SK-N-SH (cell line): ENCODE measurements at regions not wholly inside any gene's neighbourhood (a gene's known extent, or its start where the extent isn't known, plus 50 kb on each side); places are given as distances from the start of the nearest gene placed in this dataset.

Experiments
- CTCF ChIA-PET: fragments of 300-600, 350-600 bp; formaldehyde crosslinking; extraction: SDS; loops from one replicate; lab custom pipeline; 2021; lab: Yijun Ruan, JAX
- POLR2A ChIA-PET: fragments of 350-600 bp; sonication (Branson Sonifier 250); formaldehyde crosslinking; extraction: SDS; loops from one replicate; lab custom pipeline; 2020; ENCODE audit warnings: antibody characterized with exemption, inconsistent platforms; lab: Yijun Ruan, JAX
- DNase-seq: peaks from one replicate; pipeline ENCODE4 v3.0.0; 2012
- H2AFZ ChIP-seq: fragments of 200-600 bp; sonication (generic); 2 replicates; pipeline ENCODE4 v1.8.1; 2016; ENCODE audit warnings: antibody characterized with exemption, mild to moderate bottlenecking, low read depth
- H3F3A ChIP-seq: fragments of 200-600 bp; sonication (generic); replicated peaks from 2 replicates; pipeline ENCODE3; 2016; ENCODE audit warnings: antibody characterized with exemption, mild to moderate bottlenecking; ENCODE audit not compliant: insufficient read depth
- H3K27ac ChIP-seq, 2 experiments: fragments of 200-500 bp in 1 of 2; fragments of 200-600 bp in 1 of 2; sonication (Bioruptor generic) in 1 of 2; sonication (generic), shearing (Covaris generic) in 1 of 2; 2 replicates each; pipeline versions ENCODE4 v1.5.1 to v1.6.1; 2014 to 2016; ENCODE audit warnings: low read depth in 2 of 2, inconsistent platforms in 1 of 2, low read length in 1 of 2, mild to moderate bottlenecking in 1 of 2, mixed read lengths in 1 of 2
- H3K27me3 ChIP-seq: fragments of 200-600 bp; sonication (generic), shearing (Covaris generic); 2 replicates; pipeline ENCODE4 v1.6.1; 2016; ENCODE audit warnings: mixed run types; ENCODE audit not compliant: insufficient read depth
- H3K36me3 ChIP-seq, 2 experiments: fragments of 200-500 bp in 1 of 2; fragments of 200-600 bp in 1 of 2; sonication (Bioruptor generic) in 1 of 2; sonication (generic) in 1 of 2; replicated peaks in 1 of 2; 2 replicates each; pipeline versions ENCODE3 to v1.5.1; 2014 to 2016; ENCODE audit warnings: low read length in 1 of 2, mild to moderate bottlenecking in 1 of 2; ENCODE audit not compliant: insufficient read depth in 2 of 2, control insufficient read depth in 1 of 2
- H3K4me1 ChIP-seq, 2 experiments: fragments of 200-500 bp in 1 of 2; fragments of 200-600 bp in 1 of 2; sonication (Bioruptor generic) in 1 of 2; sonication (generic), shearing (Covaris generic) in 1 of 2; 2 replicates each; pipeline versions ENCODE4 v1.5.1 to v1.6.1; 2014 to 2016; ENCODE audit warnings: low read depth in 1 of 2, low read length in 1 of 2, mixed run types in 1 of 2; ENCODE audit not compliant: insufficient read depth in 2 of 2, control insufficient read depth in 1 of 2
- H3K4me2 ChIP-seq: fragments of 200-600 bp; sonication (generic), shearing (Covaris generic); 2 replicates; pipeline ENCODE4 v1.6.1; 2017; ENCODE audit warnings: mixed run types
- H3K4me3 ChIP-seq, 2 experiments: fragments of 200-500 bp in 1 of 2; fragments of 200-600 bp in 1 of 2; sonication (Bioruptor generic) in 1 of 2; sonication (generic), shearing (Covaris generic) in 1 of 2; 2 replicates each; pipeline versions ENCODE4 v1.5.1 to v1.8.1; 2014 to 2016; ENCODE audit warnings: low read depth in 2 of 2, inconsistent platforms in 1 of 2, low read length in 1 of 2, mild to moderate bottlenecking in 1 of 2, mixed read lengths in 1 of 2, moderate library complexity in 1 of 2
- H3K79me2 ChIP-seq: fragments of 200-600 bp; sonication (generic); 2 replicates; pipeline ENCODE4 v1.8.1; 2017; ENCODE audit warnings: mild to moderate bottlenecking; ENCODE audit not compliant: insufficient read depth
- H3K9ac ChIP-seq: fragments of 200-600 bp; sonication (generic); 2 replicates; pipeline ENCODE4 v1.6.1; 2017; ENCODE audit warnings: mixed run types
- H3K9me2 ChIP-seq: fragments of 200-600 bp; sonication (generic); 2 replicates; pipeline ENCODE4 v1.6.1; 2017; ENCODE audit warnings: mixed run types
- H3K9me3 ChIP-seq: fragments of 200-600 bp; sonication (generic); 2 replicates; pipeline ENCODE4 v1.6.1; 2017; ENCODE audit warnings: mixed run types, mild to moderate bottlenecking, moderate library complexity
- H4K20me1 ChIP-seq: fragments of 200-600 bp; sonication (generic); 2 replicates; pipeline ENCODE4 v1.6.1; 2017; ENCODE audit warnings: mild to moderate bottlenecking, mixed run types; ENCODE audit not compliant: insufficient read depth
- FOSL2 ChIP-seq: IDR thresholded peaks from 2 replicates; pipeline ENCODE4 v1.4.0; 2012; ENCODE audit warnings: low read depth, mild to moderate bottlenecking, moderate library complexity, borderline replicate concordance
- FOXM1 ChIP-seq: IDR thresholded peaks from 2 replicates; pipeline ENCODE4 v1.4.0; 2012; ENCODE audit warnings: low read depth, mild to moderate bottlenecking
- GABPA ChIP-seq: IDR thresholded peaks from 2 replicates; pipeline ENCODE4 v1.4.0; 2012; ENCODE audit warnings: low read depth, mild to moderate bottlenecking
- POLR2AphosphoS5 ChIP-seq: IDR thresholded peaks from 2 replicates; pipeline ENCODE4 v1.6.1; 2012; ENCODE audit warnings: low read depth, low read length
- RCOR1 ChIP-seq: fragments of 150-350 bp; IDR thresholded peaks from 2 replicates; pipeline ENCODE4 v1.6.1; 2017; ENCODE audit warnings: antibody characterized with exemption, low read length
- RFX5 ChIP-seq: IDR thresholded peaks from 2 replicates; pipeline ENCODE4 v1.6.1; 2012; ENCODE audit warnings: mild to moderate bottlenecking, improper control_type of control experiment, low read length
- SIN3A ChIP-seq: IDR thresholded peaks from 2 replicates; pipeline ENCODE4 v1.6.1; 2012; ENCODE audit warnings: low read depth, mild to moderate bottlenecking, low read length, moderate library complexity, borderline replicate concordance
- YY1 ChIP-seq: IDR thresholded peaks from 2 replicates; pipeline ENCODE4 v1.4.0; 2012; ENCODE audit warnings: low read depth, mild to moderate bottlenecking
- WGBS: methylation state at CpG from one replicate; pipeline ENCODE4 v1.1.6; 2017; ENCODE audit warnings: low lambda C conversion rate; 5-methylcytosine and 5-hydroxymethylcytosine counted together
- TF ChIP-seq, protein P1 (sequence below): IDR thresholded peaks from 2 replicates; pipeline ENCODE4; 2012
- TF ChIP-seq, protein P2 (sequence below): fragments of 200-600 bp; sonication (generic); IDR thresholded peaks from 2 replicates; pipeline ENCODE4 v1.6.1; 2017; ENCODE audit warnings: antibody characterized with exemption, mild to moderate bottlenecking, moderate library complexity
- TF ChIP-seq, protein P3 (sequence below): IDR thresholded peaks from 2 replicates; pipeline ENCODE4 v1.4.0; 2012; ENCODE audit warnings: low read depth
- TF ChIP-seq, protein P4 (sequence below): fragments of 150-350 bp; IDR thresholded peaks from 2 replicates; pipeline ENCODE4 v1.6.1; 2017; ENCODE audit warnings: antibody characterized with exemption, low read length, low read depth, borderline replicate concordance

DNA sequence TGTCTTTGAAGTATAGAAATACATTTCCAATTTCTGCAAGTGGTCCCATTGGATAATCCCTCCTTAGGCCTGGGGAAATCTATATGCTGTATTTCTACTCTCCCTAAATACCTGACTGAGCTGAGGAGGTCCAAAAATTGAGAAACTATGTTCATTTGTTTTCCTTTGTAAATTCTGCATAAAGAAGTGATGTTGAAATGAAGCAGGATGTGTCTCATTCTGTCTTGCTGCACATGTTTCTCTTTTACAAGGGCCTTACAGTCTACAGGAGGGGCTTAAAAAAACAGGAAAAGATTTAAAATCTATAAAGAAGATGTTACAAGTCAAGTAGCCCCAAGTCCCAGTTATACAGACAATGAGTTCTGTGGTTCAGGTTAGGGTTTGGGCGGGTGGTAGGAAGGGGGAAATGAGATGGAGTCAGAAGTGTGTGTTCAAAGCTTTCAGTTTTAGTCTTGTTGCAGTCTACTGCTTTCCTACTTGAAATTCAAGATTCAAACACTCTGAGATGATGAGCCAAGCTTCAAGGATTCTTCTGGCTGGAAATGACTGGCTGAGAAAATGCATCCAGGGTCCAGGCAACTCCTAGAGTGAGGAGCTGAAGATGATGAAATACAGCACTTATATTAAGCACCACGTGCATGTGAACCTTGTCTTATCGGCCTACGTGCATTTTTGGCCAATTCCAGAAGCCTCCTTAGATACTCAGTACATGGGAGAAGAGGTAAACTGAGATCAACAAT, 146.3 kb upstream of the CELF4 start (continued):
- no peak for TF ChIP-seq YY1
- no peak for TF ChIP-seq FOXM1
- no peak for TF ChIP-seq POLR2AphosphoS5
- TF ChIP-seq, protein P1, sequence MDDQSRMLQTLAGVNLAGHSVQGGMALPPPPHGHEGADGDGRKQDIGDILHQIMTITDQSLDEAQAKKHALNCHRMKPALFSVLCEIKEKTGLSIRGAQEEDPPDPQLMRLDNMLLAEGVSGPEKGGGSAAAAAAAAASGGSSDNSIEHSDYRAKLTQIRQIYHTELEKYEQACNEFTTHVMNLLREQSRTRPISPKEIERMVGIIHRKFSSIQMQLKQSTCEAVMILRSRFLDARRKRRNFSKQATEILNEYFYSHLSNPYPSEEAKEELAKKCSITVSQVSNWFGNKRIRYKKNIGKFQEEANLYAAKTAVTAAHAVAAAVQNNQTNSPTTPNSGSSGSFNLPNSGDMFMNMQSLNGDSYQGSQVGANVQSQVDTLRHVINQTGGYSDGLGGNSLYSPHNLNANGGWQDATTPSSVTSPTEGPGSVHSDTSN: no peak

DNA sequence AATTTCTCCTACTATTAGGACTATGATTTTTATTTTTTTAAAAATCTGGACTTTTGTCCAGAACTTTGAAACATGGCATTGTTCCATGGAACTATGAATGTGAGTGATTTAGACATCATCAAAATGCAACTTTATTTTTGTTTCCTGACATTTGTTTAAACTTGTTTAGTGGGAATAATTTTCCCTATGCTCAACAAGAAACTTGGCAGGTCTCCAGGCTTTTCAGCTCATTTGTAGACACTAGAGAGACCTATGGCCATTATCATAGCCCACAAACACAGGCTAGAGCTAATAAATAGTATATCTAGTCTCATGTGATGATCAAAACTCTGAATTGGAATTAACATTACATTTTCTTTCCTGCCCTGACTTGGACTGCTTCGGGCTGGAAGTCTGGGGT, 145.1 kb upstream of the CELF4 start:
- TF ChIP-seq POLR2AphosphoS5 (no peak), RFX5 (no peak), RCOR1 (no peak), FOXM1 (no peak), FOSL2 (no peak), GABPA (no peak), SIN3A (no peak)
- TF ChIP-seq, protein P2, sequence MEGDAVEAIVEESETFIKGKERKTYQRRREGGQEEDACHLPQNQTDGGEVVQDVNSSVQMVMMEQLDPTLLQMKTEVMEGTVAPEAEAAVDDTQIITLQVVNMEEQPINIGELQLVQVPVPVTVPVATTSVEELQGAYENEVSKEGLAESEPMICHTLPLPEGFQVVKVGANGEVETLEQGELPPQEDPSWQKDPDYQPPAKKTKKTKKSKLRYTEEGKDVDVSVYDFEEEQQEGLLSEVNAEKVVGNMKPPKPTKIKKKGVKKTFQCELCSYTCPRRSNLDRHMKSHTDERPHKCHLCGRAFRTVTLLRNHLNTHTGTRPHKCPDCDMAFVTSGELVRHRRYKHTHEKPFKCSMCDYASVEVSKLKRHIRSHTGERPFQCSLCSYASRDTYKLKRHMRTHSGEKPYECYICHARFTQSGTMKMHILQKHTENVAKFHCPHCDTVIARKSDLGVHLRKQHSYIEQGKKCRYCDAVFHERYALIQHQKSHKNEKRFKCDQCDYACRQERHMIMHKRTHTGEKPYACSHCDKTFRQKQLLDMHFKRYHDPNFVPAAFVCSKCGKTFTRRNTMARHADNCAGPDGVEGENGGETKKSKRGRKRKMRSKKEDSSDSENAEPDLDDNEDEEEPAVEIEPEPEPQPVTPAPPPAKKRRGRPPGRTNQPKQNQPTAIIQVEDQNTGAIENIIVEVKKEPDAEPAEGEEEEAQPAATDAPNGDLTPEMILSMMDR: no peak
- TF ChIP-seq, protein P3, sequence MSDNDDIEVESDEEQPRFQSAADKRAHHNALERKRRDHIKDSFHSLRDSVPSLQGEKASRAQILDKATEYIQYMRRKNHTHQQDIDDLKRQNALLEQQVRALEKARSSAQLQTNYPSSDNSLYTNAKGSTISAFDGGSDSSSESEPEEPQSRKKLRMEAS: no peak
- TF ChIP-seq, protein P4, sequence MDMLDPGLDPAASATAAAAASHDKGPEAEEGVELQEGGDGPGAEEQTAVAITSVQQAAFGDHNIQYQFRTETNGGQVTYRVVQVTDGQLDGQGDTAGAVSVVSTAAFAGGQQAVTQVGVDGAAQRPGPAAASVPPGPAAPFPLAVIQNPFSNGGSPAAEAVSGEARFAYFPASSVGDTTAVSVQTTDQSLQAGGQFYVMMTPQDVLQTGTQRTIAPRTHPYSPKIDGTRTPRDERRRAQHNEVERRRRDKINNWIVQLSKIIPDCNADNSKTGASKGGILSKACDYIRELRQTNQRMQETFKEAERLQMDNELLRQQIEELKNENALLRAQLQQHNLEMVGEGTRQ: no peak
- TF ChIP-seq, all 33 proteins: peak for 0
- DNase-seq: no peak
- no peak overlapping the region for H2AFZ ChIP-seq
- no peak overlapping the region for H3K4me3 ChIP-seq
- H3F3A ChIP-seq: no peaks in the 10 kb centered on the region
- no peaks in the 10 kb centered on the region for H3K36me3 ChIP-seq
- ChIA-PET POLR2A (no interaction called here), CTCF (interaction anchor here (1.3 kb wide), 1 partner anchor 13 kb away, joined by 3 read pairs; no protein-coding TSS in a partner anchor)
- no peaks in the 10 kb centered on the region for H4K20me1 ChIP-seq
- H3K9me2 ChIP-seq: no peaks in the 10 kb centered on the region
- no peak overlapping the region for H3K27ac ChIP-seq
- peaks cover 0 to 12% of the 10 kb centered on the region in 2 experiments; a peak in 2 of 4 replicates for H3K4me1 ChIP-seq
- H3K27me3 ChIP-seq: no peaks in the 10 kb centered on the region
- H3K4me2 ChIP-seq: no peak overlapping the region
- 6% methylated on average over 1 of the region's 1 CpG for WGBS
- H3K79me2 ChIP-seq: no peaks in the 10 kb centered on the region
- no peak overlapping the region for H3K9ac ChIP-seq
- no peaks in the 10 kb centered on the region for H3K9me3 ChIP-seq
